Sigmoid colon (tissue), 6 donors: ENCODE measurements at regions not wholly inside any gene's neighbourhood (a gene's known extent, or its start where the extent isn't known, plus 50 kb on each side); places are given as distances from the start of the nearest gene placed in this dataset.

Source experiments
- DNase-seq: peaks from one replicate; pipeline ENCODE4 v3.0.0-alpha.2; 2019
- H3K27ac ChIP-seq, 4 donors: fragments of 200-600 bp; sonication (generic); one replicate each; pipeline ENCODE4 v1.5.1; 2016 to 2019; ENCODE audit warnings: mild to moderate bottlenecking in 1 of 4
- H3K27me3 ChIP-seq, 3 donors: fragments of 200-600 bp; sonication (generic); one replicate each; pipeline ENCODE4 v1.5.1; 2019; ENCODE audit warnings: mild to moderate bottlenecking in 1 of 3
- H3K36me3 ChIP-seq, 4 donors: fragments of 200-600 bp; sonication (generic); one replicate each; pipeline ENCODE4 v1.5.1; 2016 to 2019
- H3K4me1 ChIP-seq, 4 donors: fragments of 200-600 bp; sonication (generic); one replicate each; pipeline ENCODE4 v1.5.1; 2017 to 2019
- H3K4me3 ChIP-seq, 4 donors: fragments of 200-600 bp; sonication (generic); one replicate each; pipeline ENCODE4 v1.5.1; 2017 to 2019; ENCODE audit warnings: mild to moderate bottlenecking in 2 of 4, moderate library complexity in 1 of 4
- H3K9me3 ChIP-seq, 4 donors: fragments of 200-600 bp in 3 of 4; sonication (generic) in 3 of 4; one replicate each; pipeline versions ENCODE4 v1.5.1 to v1.6.1; 2013 to 2019
- EP300 ChIP-seq, 4 donors: sonication (generic); formaldehyde crosslinking; IDR thresholded peaks; one replicate each; pipeline ENCODE4 v1.6.1; 2017; ENCODE audit warnings: antibody characterized with exemption in 4 of 4
- POLR2A ChIP-seq, 2 donors: fragments of 450-650 bp; IDR thresholded peaks; one replicate each; pipeline ENCODE4 v1.6.1; 2016; ENCODE audit warnings: antibody characterized with exemption in 2 of 2, mild to moderate bottlenecking in 2 of 2, moderate library complexity in 2 of 2
- POLR2AphosphoS5 ChIP-seq, 4 donors: sonication (generic); formaldehyde crosslinking; IDR thresholded peaks; one replicate each; pipeline ENCODE4 v1.6.1; 2017; ENCODE audit warnings: antibody characterized with exemption in 4 of 4
- whole genome bisulfite sequencing, 2 donors: extraction: QIAGEN DNeasy Blood & Tissue Kit; methylation state at CpG; one replicate each; pipeline ENCODE4 v1.1.7; 2013; 5-methylcytosine and 5-hydroxymethylcytosine counted together
- intact Hi-C: fragments of 100-400 bp; cut with DNase I; formaldehyde crosslinking; loops from one replicate; pipeline ENCODE4 v1.15.1; 2023
- TF ChIP-seq, protein P1 (sequence below), 4 experiments: fragments of 450-650 bp in 3 of 4; fragments of 200-600 bp in 1 of 4; IDR thresholded peaks; one replicate each; pipeline ENCODE4 v1.5.1; 2016 to 2019; ENCODE audit warnings: antibody characterized with exemption in 4 of 4, mild to moderate bottlenecking in 3 of 4, moderate library complexity in 2 of 4
- donor health status: healthy with polysubstance abuse.
- donor health status: healthy.

DNA sequence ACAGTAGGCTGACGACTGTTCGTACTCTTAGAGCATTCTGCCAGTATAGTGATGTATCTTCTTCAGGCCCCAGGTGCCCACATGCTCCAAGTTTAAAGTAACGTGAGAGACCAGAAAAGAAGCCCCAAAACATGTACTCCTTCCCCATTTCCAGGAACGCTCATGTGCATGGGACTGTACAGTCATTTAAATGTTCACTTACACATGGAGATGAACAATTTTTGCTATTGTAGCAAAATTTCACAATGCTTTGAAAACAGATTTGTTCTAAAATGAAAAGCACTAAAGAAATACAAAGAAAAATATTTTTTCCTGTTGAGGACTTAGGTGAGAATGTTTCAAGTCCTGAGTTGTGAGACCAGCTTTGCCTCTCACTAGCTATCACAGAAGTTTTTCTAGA, 269.3 kb upstream of the PRDM1 start:
- intact Hi-C loops, result no loop called here
- no peak for TF ChIP-seq EP300 (IDR thresholded peaks at IDR 0.05)
- no peak for TF ChIP-seq POLR2AphosphoS5 (IDR thresholded peaks at IDR 0.05)
- TF ChIP-seq POLR2A (IDR thresholded peaks at IDR 0.05), result no peak
- TF ChIP-seq, protein P1, sequence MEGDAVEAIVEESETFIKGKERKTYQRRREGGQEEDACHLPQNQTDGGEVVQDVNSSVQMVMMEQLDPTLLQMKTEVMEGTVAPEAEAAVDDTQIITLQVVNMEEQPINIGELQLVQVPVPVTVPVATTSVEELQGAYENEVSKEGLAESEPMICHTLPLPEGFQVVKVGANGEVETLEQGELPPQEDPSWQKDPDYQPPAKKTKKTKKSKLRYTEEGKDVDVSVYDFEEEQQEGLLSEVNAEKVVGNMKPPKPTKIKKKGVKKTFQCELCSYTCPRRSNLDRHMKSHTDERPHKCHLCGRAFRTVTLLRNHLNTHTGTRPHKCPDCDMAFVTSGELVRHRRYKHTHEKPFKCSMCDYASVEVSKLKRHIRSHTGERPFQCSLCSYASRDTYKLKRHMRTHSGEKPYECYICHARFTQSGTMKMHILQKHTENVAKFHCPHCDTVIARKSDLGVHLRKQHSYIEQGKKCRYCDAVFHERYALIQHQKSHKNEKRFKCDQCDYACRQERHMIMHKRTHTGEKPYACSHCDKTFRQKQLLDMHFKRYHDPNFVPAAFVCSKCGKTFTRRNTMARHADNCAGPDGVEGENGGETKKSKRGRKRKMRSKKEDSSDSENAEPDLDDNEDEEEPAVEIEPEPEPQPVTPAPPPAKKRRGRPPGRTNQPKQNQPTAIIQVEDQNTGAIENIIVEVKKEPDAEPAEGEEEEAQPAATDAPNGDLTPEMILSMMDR (IDR thresholded peaks at IDR 0.05), result no peak
- Histone ChIP-seq H3K9me3 (no peaks in the 10 kb centered on the region), H3K27me3 (no peaks in the 10 kb centered on the region), H3K4me1 (no peaks in the 10 kb centered on the region), H3K36me3 (no peaks in the 10 kb centered on the region), H3K27ac (no peak overlapping the region), H3K4me3 (no peak overlapping the region)
- DNase-seq, result no peak
- WGBS, 2 donors, result 81 to 84% methylated on average over 4 of the region's 4 CpGs

DNA sequence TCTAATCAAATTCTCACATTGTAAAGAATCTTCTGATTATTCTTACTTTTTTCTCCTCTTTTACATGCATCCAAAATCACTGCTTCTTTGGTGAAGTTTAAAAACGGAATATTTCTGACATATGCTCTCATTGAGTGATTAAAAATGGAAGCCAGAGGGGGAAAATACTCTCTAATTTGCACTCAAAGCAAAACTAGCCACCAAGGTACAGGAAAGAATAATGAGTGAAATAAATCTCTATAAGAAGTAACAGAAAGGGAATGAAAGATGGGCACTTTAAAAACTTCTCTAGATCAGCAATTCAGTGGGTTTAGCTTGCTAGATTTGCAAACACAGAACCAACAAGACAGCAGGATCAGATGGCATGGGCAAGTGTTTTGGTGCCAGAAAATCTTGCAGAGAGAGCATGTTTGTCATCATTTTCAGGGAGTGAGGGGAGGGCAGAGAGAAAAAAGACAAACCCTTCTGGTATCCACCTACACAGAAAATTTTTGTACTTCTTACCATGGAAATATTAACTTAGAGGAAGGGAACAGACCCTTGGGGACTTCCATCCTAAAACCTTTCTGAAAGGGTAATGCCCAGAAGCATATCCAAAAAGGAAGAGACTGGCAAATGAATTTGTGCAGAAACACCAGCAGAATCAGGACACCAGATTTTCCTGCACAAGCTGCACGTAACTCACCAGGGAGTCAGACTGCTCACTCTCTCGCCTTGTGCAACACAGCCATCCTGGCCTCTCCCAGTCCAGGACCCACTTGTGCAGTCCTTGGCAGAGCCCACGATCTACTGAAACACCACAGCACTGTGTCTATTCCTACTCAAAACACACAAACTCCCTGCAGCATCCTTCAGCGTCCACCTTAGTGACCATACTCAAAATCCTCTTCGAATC, 270.2 kb upstream of the PRDM1 start:
- H3K4me3 ChIP-seq, result no peak overlapping the region
- H3K36me3 ChIP-seq, result no peaks in the 10 kb centered on the region
- no peaks in the 10 kb centered on the region for H3K4me1 ChIP-seq
- no peaks in the 10 kb centered on the region for H3K9me3 ChIP-seq
- no peak overlapping the region for H3K27ac ChIP-seq
- TF ChIP-seq POLR2AphosphoS5 (IDR thresholded peaks at IDR 0.05) (no peak), EP300 (IDR thresholded peaks at IDR 0.05) (no peak), POLR2A (IDR thresholded peaks at IDR 0.05) (no peak)
- TF ChIP-seq, protein P1 (IDR thresholded peaks at IDR 0.05), result no peak
- WGBS, 2 donors, result 89 to 92% methylated on average over 6 of the region's 6 CpGs
- no peak for DNase-seq
- intact Hi-C loops, result no loop called here
- peaks cover 0 to 3% (median 0%) of the 10 kb centered on the region in 3 donors for H3K27me3 ChIP-seq

DNA sequence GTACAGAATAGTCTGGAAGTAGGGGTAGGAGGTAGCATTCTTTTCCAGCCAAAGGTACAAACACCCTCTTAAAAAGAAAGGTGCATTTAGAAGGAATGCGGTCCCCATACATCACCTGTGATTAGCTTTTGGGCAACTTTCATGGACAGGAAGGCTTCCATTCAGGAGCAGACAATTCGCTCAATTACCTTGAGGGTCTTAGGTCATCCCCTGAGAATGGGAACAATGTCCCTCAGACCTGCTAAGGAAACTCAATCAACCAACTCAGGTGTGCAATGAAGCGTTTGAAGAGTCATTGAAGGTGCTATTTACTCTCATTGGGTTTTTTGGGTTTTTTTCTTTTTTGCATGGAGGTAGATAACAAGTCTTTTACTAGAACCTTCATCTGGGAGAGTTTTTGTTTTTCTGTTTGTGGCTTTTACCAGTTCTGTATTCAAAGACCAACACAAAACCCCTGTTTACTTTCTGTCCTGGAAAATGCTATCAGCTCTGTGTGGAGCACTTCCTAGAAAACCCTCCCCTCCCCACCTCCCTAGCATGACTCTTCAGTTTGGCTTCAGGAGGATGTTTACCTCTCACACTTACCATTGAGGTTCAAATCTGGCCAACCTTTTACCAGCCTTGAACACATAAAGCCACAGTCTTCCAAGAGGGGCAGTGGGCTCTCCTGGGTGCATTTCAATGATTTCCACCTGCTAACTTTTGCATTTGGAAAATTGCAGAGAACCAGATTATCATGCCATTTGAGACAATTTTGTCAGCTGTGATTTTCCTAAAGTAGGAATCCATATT, 271.2 kb upstream of the PRDM1 start:
- Histone ChIP-seq H3K36me3 (no peaks in the 10 kb centered on the region), H3K4me3 (no peak overlapping the region), H3K9me3 (no peaks in the 10 kb centered on the region), H3K27me3 (peaks cover 0 to 3% (median 0%) of the 10 kb centered on the region in 3 donors), H3K27ac (no peak overlapping the region), H3K4me1 (peaks cover 0 to 4% (median 0%) of the 10 kb centered on the region in 4 donors)
- WGBS, 2 donors, result 88 to 92% methylated on average over 3 of the region's 3 CpGs
- intact Hi-C loops, result no loop called here
- no peak for TF ChIP-seq EP300 (IDR thresholded peaks at IDR 0.05)
- DNase-seq, result no peak

DNA sequence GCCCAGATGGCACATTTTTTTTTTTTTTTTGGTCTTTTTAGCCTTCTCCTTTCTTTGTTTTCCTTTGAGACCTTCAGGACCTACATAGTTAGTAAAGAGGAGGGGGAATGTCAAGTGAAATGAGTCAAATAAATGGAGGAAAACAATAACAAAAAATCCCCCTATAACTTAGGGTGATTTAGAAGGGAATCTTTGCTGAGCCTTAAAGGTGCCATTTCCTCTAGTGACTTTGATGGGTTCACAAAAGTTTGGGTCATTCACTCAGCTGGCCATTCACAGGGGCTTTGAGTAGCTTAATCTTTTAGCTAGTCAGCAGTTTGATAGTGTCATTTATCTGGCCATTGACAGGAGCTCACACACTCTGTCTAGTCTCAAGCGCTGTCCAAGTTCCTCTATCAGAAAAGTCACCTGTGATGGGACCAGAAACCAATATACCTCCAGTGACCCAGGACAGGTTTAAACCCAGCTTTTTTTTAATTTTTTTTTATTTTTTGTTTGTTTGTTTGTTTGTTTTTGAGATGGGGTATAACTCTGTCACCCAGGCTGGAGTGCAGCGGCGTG, 275.1 kb upstream of the PRDM1 start:
- H3K27ac ChIP-seq, result no peak overlapping the region
- no peak for TF ChIP-seq POLR2A (IDR thresholded peaks at IDR 0.05)
- TF ChIP-seq POLR2AphosphoS5 (IDR thresholded peaks at IDR 0.05), result no peak
- no peak for TF ChIP-seq EP300 (IDR thresholded peaks at IDR 0.05)
- TF ChIP-seq, protein P1 (IDR thresholded peaks at IDR 0.05), result no peak
- WGBS, 2 donors, result 97 to 98% methylated on average over 3 of the region's 3 CpGs
- no peaks in the 10 kb centered on the region for H3K36me3 ChIP-seq
- H3K9me3 ChIP-seq, result no peaks in the 10 kb centered on the region
- H3K4me1 ChIP-seq, result peaks cover 0 to 4% (median 0%) of the 10 kb centered on the region in 4 donors
- no peak overlapping the region for H3K4me3 ChIP-seq
- H3K27me3 ChIP-seq, result peaks cover 0 to 3% (median 0%) of the 10 kb centered on the region in 3 donors
- no peak for DNase-seq
- intact Hi-C loops, result no loop called here
